IgD-negative memory B cell (primary cell): ENCODE measurements at regions not wholly inside any gene's neighbourhood (a gene's known extent, or its start where the extent isn't known, plus 50 kb on each side); places are given as distances from the start of the nearest gene placed in this dataset.

Experiments
- H3K27ac Mint-ChIP-seq, 3 donors: one replicate each; pipeline ENCODE4 v1.8.0; 2020 to 2022; ENCODE audit warnings: mild to moderate bottlenecking in 3 of 3, mixed read lengths in 3 of 3, moderate library complexity in 1 of 3
- H3K27me3 Mint-ChIP-seq: one replicate; pipeline ENCODE4 v1.8.0; 2021; ENCODE audit warnings: mixed read lengths
- H3K36me3 Mint-ChIP-seq: one replicate; pipeline ENCODE4 v1.8.0; 2020; ENCODE audit warnings: mild to moderate bottlenecking, mixed read lengths
- H3K4me1 Mint-ChIP-seq, 3 donors: one replicate each; pipeline ENCODE4 v1.8.0; 2020 to 2022; ENCODE audit warnings: mixed read lengths in 3 of 3, mild to moderate bottlenecking in 1 of 3
- H3K4me3 Mint-ChIP-seq, 4 donors: one replicate each; pipeline ENCODE4 v1.8.0; 2020 to 2022; ENCODE audit warnings: mild to moderate bottlenecking in 4 of 4, mixed read lengths in 4 of 4, moderate library complexity in 3 of 4
- H3K9me3 Mint-ChIP-seq, 3 donors: one replicate each; pipeline ENCODE4 v1.8.0; 2020 to 2021; ENCODE audit warnings: mixed read lengths in 3 of 3, mild to moderate bottlenecking in 1 of 3

GRCh38 chr3:30400926-30401325, 205.5 kb upstream of the TGFBR2 start:
- H3K9me3 Mint-ChIP-seq = peaks cover 0 to 2% (median 0%) of the 10 kb centered on the region in 3 donors

DNA sequence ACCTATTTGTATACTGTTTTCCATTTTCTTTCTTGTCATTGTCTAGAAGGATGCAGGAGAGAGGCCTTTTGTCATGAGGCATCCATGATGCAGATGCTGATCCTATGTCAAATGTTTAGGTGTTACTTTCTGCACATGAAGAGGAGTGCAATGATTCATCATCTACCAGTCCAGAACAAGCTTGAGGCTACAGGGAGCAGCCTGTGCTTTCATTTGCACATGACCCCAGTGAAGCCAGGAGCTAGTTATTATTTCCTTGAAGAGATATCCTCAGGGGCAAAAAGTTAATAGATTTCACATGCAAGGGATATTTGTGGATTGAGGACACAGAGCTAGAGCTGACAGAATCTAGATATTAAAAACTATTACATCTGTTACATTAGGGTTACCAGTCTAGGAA, 204.4 kb upstream of the TGFBR2 start:
- Mint-ChIP-seq H3K4me1 (peaks cover 7 to 15% (median 8%) of the 10 kb centered on the region in 3 donors), H3K9me3 (peaks cover under 1 to 2% (median 1%) of the 10 kb centered on the region in 3 donors), H3K4me3 (no peak overlapping the region), H3K36me3 (peaks cover 1% of the 10 kb centered on the region), H3K27ac (no peak overlapping the region), H3K27me3 (no peaks in the 10 kb centered on the region)

More at GRCh38 chr3:30400926-30401325, 205.5 kb upstream of the TGFBR2 start:
- Mint-ChIP-seq H3K36me3 (peaks cover 1% of the 10 kb centered on the region), H3K4me1 (peaks cover 7 to 15% (median 8%) of the 10 kb centered on the region in 3 donors), H3K27ac (no peak overlapping the region), H3K27me3 (no peaks in the 10 kb centered on the region), H3K4me3 (no peak overlapping the region)

DNA sequence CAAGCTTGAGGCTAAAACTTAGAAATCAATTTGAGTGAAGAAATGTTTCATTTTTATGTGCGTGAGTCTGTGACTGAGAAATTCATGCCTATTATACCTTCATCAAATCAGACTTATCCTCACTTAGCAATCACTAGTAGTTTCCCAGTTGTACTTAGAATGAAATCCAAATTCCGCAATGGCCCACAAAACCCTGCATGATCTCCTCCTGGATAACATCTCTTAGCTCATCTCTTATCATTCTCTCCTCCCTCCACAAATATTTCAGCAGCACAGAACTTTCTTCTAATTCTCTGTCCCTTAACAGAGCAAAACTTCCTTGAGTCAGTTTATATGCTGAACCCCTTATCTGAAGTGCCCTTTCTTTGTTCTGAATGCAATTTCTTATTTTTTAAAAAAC, 198.8 kb upstream of the TGFBR2 start:
- peaks cover 6 to 21% (median 16%) of the 10 kb centered on the region in 3 donors for H3K9me3 Mint-ChIP-seq
- no peak overlapping the region for H3K27ac Mint-ChIP-seq
- no peak overlapping the region for H3K4me3 Mint-ChIP-seq
- no peaks in the 10 kb centered on the region for H3K4me1 Mint-ChIP-seq
- H3K27me3 Mint-ChIP-seq = no peaks in the 10 kb centered on the region
- peaks cover 3% of the 10 kb centered on the region for H3K36me3 Mint-ChIP-seq

- Mint-ChIP-seq H3K4me3 (no peak overlapping the region), H3K36me3 (peaks cover 3% of the 10 kb centered on the region), H3K9me3 (peaks cover 6 to 21% (median 16%) of the 10 kb centered on the region in 3 donors), H3K27ac (no peak overlapping the region), H3K27me3 (no peaks in the 10 kb centered on the region), H3K4me1 (no peaks in the 10 kb centered on the region)
Observed at GRCh38 chr3:30408105-30408557, 198.3 kb upstream of the TGFBR2 start.

- Mint-ChIP-seq H3K9me3 (peaks cover 0 to 2% (median 0%) of the 10 kb centered on the region in 3 donors), H3K27ac (no peak overlapping the region), H3K4me3 (no peak overlapping the region), H3K27me3 (no peaks in the 10 kb centered on the region), H3K4me1 (peaks cover 0 to 2% (median 0%) of the 10 kb centered on the region in 3 donors), H3K36me3 (no peaks in the 10 kb centered on the region)
Observed at GRCh38 chr3:30418443-30418842, 188.0 kb upstream of the TGFBR2 start.

GRCh38 chr3:30421266-30421665, 185.1 kb upstream of the TGFBR2 start:
- peaks cover 1% of the 10 kb centered on the region for H3K36me3 Mint-ChIP-seq
- no peak overlapping the region for H3K4me3 Mint-ChIP-seq
- peaks cover 0 to 2% (median 0%) of the 10 kb centered on the region in 3 donors for H3K4me1 Mint-ChIP-seq
- H3K27me3 Mint-ChIP-seq = no peaks in the 10 kb centered on the region
- H3K9me3 Mint-ChIP-seq = peaks cover 0 to 2% (median 0%) of the 10 kb centered on the region in 3 donors
- H3K27ac Mint-ChIP-seq = no peak overlapping the region

DNA sequence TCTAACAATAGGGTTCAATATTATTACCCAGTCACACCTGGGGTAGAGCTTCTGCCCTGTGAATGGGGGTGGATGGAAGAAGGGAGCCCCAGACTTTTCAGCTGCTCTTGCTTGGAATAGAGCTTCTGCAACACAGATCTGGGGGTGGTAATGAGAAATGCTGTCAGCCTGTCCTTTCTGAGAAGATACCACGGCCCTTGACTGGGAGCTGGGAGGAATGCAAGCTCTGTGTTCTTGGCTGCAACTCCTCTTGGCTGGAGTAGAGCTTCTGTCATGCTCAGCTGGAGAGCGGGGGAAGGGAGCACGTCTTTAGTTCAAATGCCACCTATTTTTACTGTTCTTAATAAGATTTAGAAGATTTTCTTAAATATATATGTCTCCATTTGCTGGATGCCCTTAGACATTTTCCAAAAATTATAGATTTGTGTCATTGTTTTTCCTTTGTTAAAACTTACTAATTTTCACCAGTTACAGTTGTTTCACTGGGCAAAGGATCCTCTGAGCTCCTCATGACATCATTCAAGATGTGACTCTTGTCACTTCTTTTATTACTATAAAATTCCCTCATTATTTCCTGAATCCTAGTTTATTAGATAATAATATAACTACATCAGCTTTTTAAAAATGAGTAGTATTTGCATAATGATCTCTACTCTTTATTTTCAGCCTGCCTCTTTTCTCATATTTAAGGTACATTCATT, 180.0 kb upstream of the TGFBR2 start:
- H3K4me1 Mint-ChIP-seq = peaks cover 0 to under 1% (median 0%) of the 10 kb centered on the region in 3 donors

GRCh38 chr3:30428251-30428650, 178.2 kb upstream of the TGFBR2 start:
- no peak overlapping the region for H3K27ac Mint-ChIP-seq
- no peaks in the 10 kb centered on the region for H3K27me3 Mint-ChIP-seq
- H3K9me3 Mint-ChIP-seq = peaks cover 0 to 2% (median 0%) of the 10 kb centered on the region in 3 donors

More for the DNA sequence above, 180.0 kb upstream of the TGFBR2 start:
- Mint-ChIP-seq H3K36me3 (peaks cover 1% of the 10 kb centered on the region), H3K27me3 (no peaks in the 10 kb centered on the region), H3K27ac (no peak overlapping the region), H3K4me3 (no peak overlapping the region), H3K9me3 (peaks cover 0 to 2% (median 2%) of the 10 kb centered on the region in 3 donors)

GRCh38 chr3:30435861-30436331, 170.5 kb upstream of the TGFBR2 start:
- no peaks in the 10 kb centered on the region for H3K36me3 Mint-ChIP-seq
- H3K4me1 Mint-ChIP-seq = peaks cover 14 to 34% (median 29%) of the 10 kb centered on the region in 3 donors
- H3K27me3 Mint-ChIP-seq = peaks cover 1% of the 10 kb centered on the region
- peak overlapping the region in 2 of 3 donors; percentile 35 to 81 for H3K27ac Mint-ChIP-seq
- no peaks in the 10 kb centered on the region for H3K9me3 Mint-ChIP-seq
- peak overlapping the region; percentile 5 to 89 (median 64) for H3K4me3 Mint-ChIP-seq

More at GRCh38 chr3:30428251-30428650, 178.2 kb upstream of the TGFBR2 start:
- H3K4me1 Mint-ChIP-seq = no peaks in the 10 kb centered on the region
- H3K36me3 Mint-ChIP-seq = peaks cover 1% of the 10 kb centered on the region
- H3K4me3 Mint-ChIP-seq = no peak overlapping the region

DNA sequence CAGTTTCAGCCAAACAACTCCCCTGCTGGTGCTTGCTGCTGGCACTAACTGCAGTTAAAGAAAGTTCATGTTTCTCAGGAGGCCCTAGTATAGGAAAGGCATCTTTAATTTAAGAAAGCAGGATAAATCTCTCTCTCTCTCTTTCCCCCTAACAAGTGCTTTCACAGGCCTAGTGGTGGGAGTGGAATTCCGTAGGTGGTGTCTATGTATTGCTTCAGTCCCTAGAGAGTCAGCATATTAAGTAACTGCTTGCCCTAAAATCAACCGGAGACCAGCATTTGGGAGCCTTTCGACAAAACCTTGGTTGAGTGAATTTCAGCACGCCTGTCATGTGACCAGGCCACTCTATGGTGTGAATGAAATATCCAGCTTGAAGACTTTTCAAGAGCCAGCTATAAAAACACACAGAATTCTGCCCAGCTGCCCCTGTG, 169.2 kb upstream of the TGFBR2 start:
- no peaks in the 10 kb centered on the region for H3K36me3 Mint-ChIP-seq

GRCh38 chr3:30438126-30438525, 168.3 kb upstream of the TGFBR2 start:
- Mint-ChIP-seq H3K4me1 (peaks cover 14 to 34% (median 29%) of the 10 kb centered on the region in 3 donors), H3K4me3 (peak overlapping the region in 1 of 4 donors; percentile 61), H3K27me3 (peaks cover 1% of the 10 kb centered on the region), H3K36me3 (no peaks in the 10 kb centered on the region), H3K9me3 (no peaks in the 10 kb centered on the region), H3K27ac (no peak overlapping the region)

More for the DNA sequence above, 169.2 kb upstream of the TGFBR2 start:
- peaks cover 1% of the 10 kb centered on the region for H3K27me3 Mint-ChIP-seq
- H3K27ac Mint-ChIP-seq = no peak overlapping the region
- H3K4me1 Mint-ChIP-seq = peaks cover 14 to 34% (median 29%) of the 10 kb centered on the region in 3 donors
- no peaks in the 10 kb centered on the region for H3K9me3 Mint-ChIP-seq
- H3K4me3 Mint-ChIP-seq = peak overlapping the region in 2 of 4 donors; percentile 11 to 12

- peak overlapping the region in 1 of 4 donors; percentile 25 for H3K4me3 Mint-ChIP-seq
- peaks cover 12 to 34% (median 29%) of the 10 kb centered on the region in 3 donors for H3K4me1 Mint-ChIP-seq
- no peak overlapping the region for H3K27ac Mint-ChIP-seq
Observed at GRCh38 chr3:30439451-30440053, 166.8 kb upstream of the TGFBR2 start.

GRCh38 chr3:30440147-30440604, 166.2 kb upstream of the TGFBR2 start:
- Mint-ChIP-seq H3K4me1 (peaks cover 10 to 28% (median 25%) of the 10 kb centered on the region in 3 donors), H3K27ac (no peak overlapping the region), H3K36me3 (no peaks in the 10 kb centered on the region), H3K9me3 (no peaks in the 10 kb centered on the region), H3K27me3 (peaks cover 1% of the 10 kb centered on the region), H3K4me3 (no peak overlapping the region)

More at GRCh38 chr3:30439451-30440053, 166.8 kb upstream of the TGFBR2 start:
- Mint-ChIP-seq H3K36me3 (no peaks in the 10 kb centered on the region), H3K9me3 (no peaks in the 10 kb centered on the region), H3K27me3 (peaks cover 1% of the 10 kb centered on the region)

DNA sequence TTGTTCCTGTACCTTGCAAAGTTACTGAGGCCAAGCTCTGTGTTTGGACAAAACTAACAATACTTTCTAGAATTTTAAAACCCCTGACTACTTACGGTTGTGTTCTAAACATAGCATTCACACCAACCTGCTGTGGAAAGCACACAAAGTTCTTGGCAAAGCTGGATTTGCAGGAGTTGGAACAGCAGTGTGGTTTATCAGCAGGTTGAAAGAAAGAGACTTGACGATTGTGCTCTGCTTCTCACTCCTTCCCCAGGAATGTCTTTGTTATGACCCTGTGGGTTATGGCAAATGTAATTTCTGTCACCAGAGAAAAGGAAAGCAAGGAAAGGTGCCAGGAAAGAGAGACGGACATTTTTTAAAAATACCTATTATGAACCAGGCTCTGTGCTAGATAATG, 165.5 kb upstream of the TGFBR2 start:
- Mint-ChIP-seq H3K27ac (no peak overlapping the region), H3K9me3 (no peaks in the 10 kb centered on the region), H3K4me1 (peaks cover 7 to 23% (median 20%) of the 10 kb centered on the region in 3 donors), H3K27me3 (peaks cover 1% of the 10 kb centered on the region), H3K36me3 (no peaks in the 10 kb centered on the region), H3K4me3 (no peak overlapping the region)
